ENCODE measurements at regions not wholly inside any gene's neighbourhood (a gene's known extent, or its start where the extent isn't known, plus 50 kb on each side); places are given as distances from the start of the nearest gene placed in this dataset.

- TF ChIP-seq AFF4 (CRISPR knock-in tag; IDR thresholded peaks at IDR 0.05; ENCODE audit: borderline replicate concordance): no peak
- no peak for TF ChIP-seq ATF2 (CRISPR knock-in tag; IDR thresholded peaks at IDR 0.05; ENCODE audit: borderline replicate concordance, low read depth)
Measured at GRCh38 chr12:24586293-24586692, 362.6 kb downstream of the BCAT1 start (continued).

- H3K9me3 Mint-ChIP-seq: peaks cover 40% of the 10 kb centered on the region
- H3K4me3 Mint-ChIP-seq: no peak overlapping the region
- DNase-seq (ENCODE audit: low spot score) (no peak), ATAC-seq (no peak)
- no peaks in the 10 kb centered on the region for H3K4me1 Mint-ChIP-seq
- H3K27ac Mint-ChIP-seq: no peak overlapping the region
- POLR2A ChIA-PET: no interaction called here
- peaks cover 7% of the 10 kb centered on the region; the same call in 1 of the 2 replicates for H3K36me3 Mint-ChIP-seq
- CTCF ChIA-PET: interaction anchor here (0.5 kb wide), 1 partner anchor 336 kb away, joined by 3 read pairs; no protein-coding TSS in a partner anchor
- no peaks in the 10 kb centered on the region; the same call in 1 of the 2 replicates for H3K27me3 Mint-ChIP-seq (ENCODE audit: low read depth)
- TF ChIP-seq NFATC4 (CRISPR knock-in tag; IDR thresholded peaks at IDR 0.05) (no peak), ATF3 (CRISPR knock-in tag; conservative IDR thresholded peaks at IDR 0.05) (no peak), ZNF138 (CRISPR knock-in tag; conservative IDR thresholded peaks at IDR 0.05) (no peak), ATF6 (CRISPR knock-in tag; IDR thresholded peaks at IDR 0.05) (no peak), ZNF512 (CRISPR knock-in tag; IDR thresholded peaks at IDR 0.05; ENCODE audit: borderline replicate concordance) (no peak), AFF4 (CRISPR knock-in tag; IDR thresholded peaks at IDR 0.05; ENCODE audit: borderline replicate concordance) (no peak), PRRX2 (CRISPR knock-in tag; IDR thresholded peaks at IDR 0.05) (no peak), E2F1 (CRISPR knock-in tag; IDR thresholded peaks at IDR 0.05) (no peak), ATF1 (CRISPR knock-in tag; IDR thresholded peaks at IDR 0.05) (no peak), ZBTB43 (CRISPR knock-in tag; IDR thresholded peaks at IDR 0.05) (no peak), RORB (CRISPR knock-in tag; IDR thresholded peaks at IDR 0.05) (no peak), ZMAT4 (CRISPR knock-in tag; IDR thresholded peaks at IDR 0.05) (no peak), ZNF671 (CRISPR knock-in tag; IDR thresholded peaks at IDR 0.05) (no peak), CTCF (IDR thresholded peaks at IDR 0.05) (no peak), TP53 (CRISPR knock-in tag; IDR thresholded peaks at IDR 0.05) (no peak), CREB1 (CRISPR knock-in tag; IDR thresholded peaks at IDR 0.05) (no peak)
Measured at GRCh38 chr12:24584032-24584675, 364.7 kb downstream of the BCAT1 start.

Measured in WTC11 (cell line).